B cell (primary cell): ENCODE measurements at regions not wholly inside any gene's neighbourhood (a gene's known extent, or its start where the extent isn't known, plus 50 kb on each side); places are given as distances from the start of the nearest gene placed in this dataset.

Experiments used
- ATAC-seq: fragments of 200-7000 bp; cut with Tn5 transposase; one replicate; pipeline ENCODE4 v1.10.0; 2021; ENCODE audit warnings: low read depth, mild to moderate bottlenecking, moderate number of reproducible peaks, moderate library complexity
- CTCF ChIA-PET: fragments of 350-600 bp; sonication (Branson Sonifier 250); formaldehyde crosslinking; loops from one replicate; lab custom pipeline; 2021; ENCODE audit warnings: antibody characterized with exemption, inconsistent platforms; lab: Charles Lee
- POLR2A ChIA-PET: fragments of 350-600 bp; sonication (Branson Sonifier 250); formaldehyde crosslinking; loops from one replicate; lab custom pipeline; 2021; ENCODE audit warnings: antibody characterized with exemption; lab: Charles Lee
- DNase-seq: peaks from one replicate; pipeline ENCODE4 v3.0.0; 2013
- H2AFZ ChIP-seq: 2 replicates; pipeline ENCODE4 v1.6.1; 2012; ENCODE audit warnings: mild to moderate bottlenecking, low read depth, low read length; ENCODE audit not compliant: insufficient read depth, poor library complexity, severe bottlenecking
- H3K27ac ChIP-seq, 2 donors: 1 replicate in 1 of 2; 2 replicates in 1 of 2; pipeline ENCODE4 v1.5.1; 2012 to 2013; ENCODE audit warnings: low read length in 2 of 2, mild to moderate bottlenecking in 2 of 2, moderate library complexity in 1 of 2
- H3K27me3 ChIP-seq, 4 experiments: fragments of 200-600 bp in 1 of 4; sonication (generic) in 1 of 4; replicated peaks in 1 of 4; 1 replicate in 2 of 4; 2 replicates in 2 of 4; pipeline versions ENCODE4 v1.6.1 to v1.7.0; 2013 to 2016; ENCODE audit warnings: low read length in 3 of 4, mild to moderate bottlenecking in 2 of 4, mixed read lengths in 1 of 4, moderate library complexity in 1 of 4; ENCODE audit not compliant: insufficient read depth in 4 of 4, control insufficient read depth in 3 of 4; ENCODE audit errors: control extremely low read depth in 1 of 4
- H3K36me3 ChIP-seq, 2 experiments: replicated peaks in 1 of 2; 1 replicate in 1 of 2; 2 replicates in 1 of 2; pipeline versions ENCODE4 v1.6.1 to v1.7.1; 2013; ENCODE audit warnings: low read length in 1 of 2; ENCODE audit not compliant: insufficient read depth in 2 of 2, control insufficient read depth in 1 of 2; ENCODE audit errors: control extremely low read depth in 1 of 2, extremely low read depth in 1 of 2
- H3K4me1 ChIP-seq, 2 donors: fragments of 200-600 bp in 1 of 2; sonication (generic) in 1 of 2; 1 replicate in 1 of 2; 2 replicates in 1 of 2; pipeline versions ENCODE4 v1.5.1 to v1.6.1; 2013 to 2017; ENCODE audit warnings: low read length in 2 of 2; ENCODE audit not compliant: control insufficient read depth in 2 of 2, insufficient read depth in 2 of 2
- H3K4me2 ChIP-seq: replicated peaks from 2 replicates; pipeline ENCODE3; 2012; ENCODE audit warnings: mild to moderate bottlenecking, low read depth, low read length; ENCODE audit not compliant: poor library complexity, severe bottlenecking
- H3K4me3 ChIP-seq, 5 experiments: fragments of 200-600 bp in 1 of 5; sonication (generic) in 1 of 5; 1 replicate in 3 of 5; 2 replicates in 2 of 5; pipeline versions ENCODE4 v1.5.1 to v1.7.0; 2011 to 2016; ENCODE audit warnings: low read length in 4 of 5, mild to moderate bottlenecking in 4 of 5, low read depth in 2 of 5, control low read depth in 1 of 5, moderate library complexity in 1 of 5; ENCODE audit not compliant: insufficient read depth in 1 of 5; ENCODE audit errors: control extremely low read depth in 1 of 5, extremely low read depth in 1 of 5
- H3K79me2 ChIP-seq: fragments of 200-600 bp; sonication (generic); one replicate; pipeline ENCODE4 v1.6.0; 2016; ENCODE audit warnings: low read length; ENCODE audit not compliant: control insufficient read depth, insufficient read depth
- H3K9ac ChIP-seq: fragments of 200-600 bp; sonication (generic); 2 replicates; pipeline ENCODE4 v1.6.1; 2017; ENCODE audit warnings: mild to moderate bottlenecking, low read length, moderate library complexity
- H3K9me3 ChIP-seq, 3 donors: one replicate each; pipeline versions ENCODE4 v1.6.1 to v1.7.1; 2013; ENCODE audit warnings: low read length in 2 of 3; ENCODE audit not compliant: control insufficient read depth in 2 of 3, insufficient read depth in 1 of 3; ENCODE audit errors: control extremely low read depth in 1 of 3
- H4K20me1 ChIP-seq: 2 replicates; pipeline ENCODE4 v1.6.0; 2012; ENCODE audit warnings: mild to moderate bottlenecking, low read length; ENCODE audit not compliant: insufficient read depth, control insufficient read depth, poor library complexity, severe bottlenecking
- H3K27ac Mint-ChIP-seq: one replicate; pipeline ENCODE4 v1.8.0; 2021; ENCODE audit warnings: mixed read lengths
- H3K27me3 Mint-ChIP-seq: one replicate; pipeline ENCODE4 v1.8.0; 2021; ENCODE audit warnings: mixed read lengths
- H3K4me1 Mint-ChIP-seq: one replicate; pipeline ENCODE4 v1.8.0; 2021; ENCODE audit warnings: mixed read lengths
- H3K4me3 Mint-ChIP-seq: one replicate; pipeline ENCODE4 v1.8.0; 2021; ENCODE audit warnings: mixed read lengths
- H3K9me3 Mint-ChIP-seq: one replicate; pipeline ENCODE4 v1.8.0; 2022; ENCODE audit warnings: mixed read lengths; ENCODE audit not compliant: insufficient read depth
- CTCF ChIP-seq: fragments of 200-600 bp; IDR thresholded peaks from one replicate; pipeline ENCODE4 v1.8.0; 2022; ENCODE audit warnings: antibody characterized with exemption, mild to moderate bottlenecking
- EZH2 ChIP-seq: IDR thresholded peaks from 2 replicates; pipeline ENCODE4 v1.6.1; 2012; ENCODE audit warnings: borderline replicate concordance, low read depth, mild to moderate bottlenecking, moderate library complexity, low read length; ENCODE audit not compliant: insufficient read depth, poor library complexity, severe bottlenecking
- WGBS: methylation state at CpG from one replicate; pipeline ENCODE4 v1.1.5; 2013; ENCODE audit warnings: missing lambda C conversion rate; ENCODE audit not compliant: insufficient coverage; 5-methylcytosine and 5-hydroxymethylcytosine counted together
- intact Hi-C: fragments of 100-400 bp; cut with micrococcal nuclease; formaldehyde crosslinking; loops from one replicate; pipeline ENCODE4 v1.10.0; 2022

- Histone ChIP-seq H4K20me1 (no peaks in the 10 kb centered on the region), H3K4me3 (no peak overlapping the region), H3K9ac (no peak overlapping the region), H3K9me3 (no peaks in the 10 kb centered on the region), H3K79me2 (no peaks in the 10 kb centered on the region), H3K27ac (no peak overlapping the region), H3K4me2 (no peak overlapping the region), H3K4me1 (no peaks in the 10 kb centered on the region), H3K27me3 (no peaks in the 10 kb centered on the region), H2AFZ (no peak overlapping the region), H3K36me3 (no peaks in the 10 kb centered on the region)
- intact Hi-C loops, result no loop called here
- H3K9me3 Mint-ChIP-seq, result peaks cover 2% of the 10 kb centered on the region
- ATAC-seq (no peak), DNase-seq (no peak)
- CTCF ChIA-PET, result no interaction called here
- TF ChIP-seq EZH2 (no peak), CTCF (no peak)
- H3K4me1 Mint-ChIP-seq, result no peaks in the 10 kb centered on the region
- H3K27ac Mint-ChIP-seq, result no peak overlapping the region
- H3K4me3 Mint-ChIP-seq, result no peak overlapping the region
- H3K27me3 Mint-ChIP-seq, result peaks cover 8% of the 10 kb centered on the region
- no CpG with 5 or more reads among the region's 2 CpGs for WGBS
- POLR2A ChIA-PET, result no interaction called here
Observed at GRCh38 chr16:26889740-26890139, 177.0 kb upstream of the C16orf82 start.

- intact Hi-C loops, result no loop called here
- Mint-ChIP-seq H3K27me3 (peaks cover 9% of the 10 kb centered on the region), H3K4me1 (no peaks in the 10 kb centered on the region), H3K9me3 (no peaks in the 10 kb centered on the region), H3K27ac (no peak overlapping the region), H3K4me3 (no peak overlapping the region)
- POLR2A ChIA-PET, result no interaction called here
- Histone ChIP-seq H3K9me3 (no peaks in the 10 kb centered on the region), H3K9ac (no peak overlapping the region), H2AFZ (no peak overlapping the region), H4K20me1 (no peaks in the 10 kb centered on the region), H3K27me3 (peaks cover 0 to 4% (median 1%) of the 10 kb centered on the region in 4 experiments), H3K79me2 (no peaks in the 10 kb centered on the region), H3K4me2 (no peak overlapping the region), H3K4me1 (no peaks in the 10 kb centered on the region), H3K27ac (no peak overlapping the region), H3K36me3 (no peaks in the 10 kb centered on the region), H3K4me3 (no peak overlapping the region)
- CTCF ChIA-PET, result no interaction called here
- DNase-seq (no peak), ATAC-seq (no peak)
- no peak for TF ChIP-seq EZH2
- no peak for TF ChIP-seq CTCF
Observed at GRCh38 chr16:26898200-26898599, 168.5 kb upstream of the C16orf82 start.
